ENCODE measurements at regions not wholly inside any gene's neighbourhood (a gene's known extent, or its start where the extent isn't known, plus 50 kb on each side); places are given as distances from the start of the nearest gene placed in this dataset.

DNA sequence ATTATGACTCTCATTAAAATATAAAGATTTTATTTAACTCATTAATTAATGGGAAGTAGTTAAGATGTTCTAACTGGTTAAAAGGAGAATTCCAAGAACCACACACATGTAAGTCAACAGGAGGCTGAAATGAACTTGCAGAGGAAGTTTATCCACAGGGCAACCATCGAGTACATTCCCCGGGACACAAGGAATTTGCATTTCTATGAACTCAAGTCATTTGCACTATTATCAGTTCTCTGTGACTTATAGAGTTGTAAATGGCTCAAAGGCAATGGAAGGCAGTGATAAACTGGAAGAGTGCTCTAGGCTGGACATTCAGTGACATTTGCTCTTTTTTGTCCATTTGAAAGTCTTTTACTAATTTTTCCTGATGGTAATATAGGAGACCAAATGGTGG, 97.4 kb downstream of the SNX5 start:
- Histone ChIP-seq H3K4me1 (ENCODE audit: control insufficient read depth in 1 of 2, insufficient read depth in 2 of 2, low read length in 2 of 2) (peaks cover 23 to 32% of the 10 kb centered on the region in 2 experiments), H3K9me2 (ENCODE audit: insufficient read depth) (no peaks in the 10 kb centered on the region), H3K27ac (ENCODE audit: low read depth, low read length) (no peak overlapping the region), H3K4me2 (ENCODE audit: low read length) (no peak overlapping the region), H3K4me3 (replicated peaks in 1 of 2; ENCODE audit: low read depth in 1 of 2, low read length in 2 of 2) (no peak overlapping the region), H3K9ac (ENCODE audit: low read length) (no peak overlapping the region), H3K36me3 (ENCODE audit: control insufficient read depth in 1 of 2, insufficient read depth in 2 of 2, low read length in 2 of 2) (no peaks in the 10 kb centered on the region), H3K9me3 (ENCODE audit: control insufficient read depth in 1 of 2, insufficient read depth in 1 of 2, low read depth in 1 of 2, low read length in 2 of 2) (no peaks in the 10 kb centered on the region), H4K20me1 (ENCODE audit: insufficient read depth) (no peaks in the 10 kb centered on the region), H2AFZ (ENCODE audit: low read depth, low read length, poor library complexity, severe bottlenecking) (no peak overlapping the region), H3K79me2 (ENCODE audit: insufficient read depth, low read length) (no peaks in the 10 kb centered on the region), H3K27me3 (ENCODE audit: insufficient read depth, low read length) (0 out of 2 replicates have a peak, but pooled peaks cover 11% of the 10 kb centered on the region)
- ChIA-PET RAD21 (ENCODE audit: low non-redundant PET in 1 of 2, low total read pairs in 2 of 2, uncharacterized antibody in 2 of 2, unreplicated experiment in 2 of 2) (no interaction called here), CTCF (no interaction called here), POLR2A (interaction anchor here (1.4 kb wide), 1 partner anchor 39 kb away, joined by 3 read pairs; no protein-coding TSS in a partner anchor)
- intact Hi-C loops (cut with micrococcal nuclease) = no loop called here
- DNase-seq (ENCODE audit: low read depth, low spot score) (no peak), ATAC-seq (no peak)
- no TSS peak for BruUV-seq (replicated peaks)
- TF ChIP-seq POLR2AphosphoS5 (IDR thresholded peaks at IDR 0.05; ENCODE audit: low read depth, low read length) = no peak
- no peak for TF ChIP-seq SP1 (IDR thresholded peaks at IDR 0.05; ENCODE audit: low read depth)
- TF ChIP-seq POLR2A (IDR thresholded peaks at IDR 0.05; ENCODE audit: borderline replicate concordance, extremely low read depth, insufficient read depth, insufficient read length) = no peak
- TF ChIP-seq ZNF274 (IDR thresholded peaks at IDR 0.05; ENCODE audit: low read depth, low read length) = no peak
- TF ChIP-seq EGR1 (IDR thresholded peaks at IDR 0.05; ENCODE audit: low read depth) = no peak
- no peak for TF ChIP-seq CBX3 (IDR thresholded peaks at IDR 0.05; ENCODE audit: low read depth)
- TF ChIP-seq, protein P1, sequence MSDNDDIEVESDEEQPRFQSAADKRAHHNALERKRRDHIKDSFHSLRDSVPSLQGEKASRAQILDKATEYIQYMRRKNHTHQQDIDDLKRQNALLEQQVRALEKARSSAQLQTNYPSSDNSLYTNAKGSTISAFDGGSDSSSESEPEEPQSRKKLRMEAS (IDR thresholded peaks at IDR 0.05) = no peak
- TF ChIP-seq, protein P2, sequence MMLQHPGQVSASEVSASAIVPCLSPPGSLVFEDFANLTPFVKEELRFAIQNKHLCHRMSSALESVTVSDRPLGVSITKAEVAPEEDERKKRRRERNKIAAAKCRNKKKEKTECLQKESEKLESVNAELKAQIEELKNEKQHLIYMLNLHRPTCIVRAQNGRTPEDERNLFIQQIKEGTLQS (IDR thresholded peaks at IDR 0.05) = no peak
- TF ChIP-seq, protein P3, sequence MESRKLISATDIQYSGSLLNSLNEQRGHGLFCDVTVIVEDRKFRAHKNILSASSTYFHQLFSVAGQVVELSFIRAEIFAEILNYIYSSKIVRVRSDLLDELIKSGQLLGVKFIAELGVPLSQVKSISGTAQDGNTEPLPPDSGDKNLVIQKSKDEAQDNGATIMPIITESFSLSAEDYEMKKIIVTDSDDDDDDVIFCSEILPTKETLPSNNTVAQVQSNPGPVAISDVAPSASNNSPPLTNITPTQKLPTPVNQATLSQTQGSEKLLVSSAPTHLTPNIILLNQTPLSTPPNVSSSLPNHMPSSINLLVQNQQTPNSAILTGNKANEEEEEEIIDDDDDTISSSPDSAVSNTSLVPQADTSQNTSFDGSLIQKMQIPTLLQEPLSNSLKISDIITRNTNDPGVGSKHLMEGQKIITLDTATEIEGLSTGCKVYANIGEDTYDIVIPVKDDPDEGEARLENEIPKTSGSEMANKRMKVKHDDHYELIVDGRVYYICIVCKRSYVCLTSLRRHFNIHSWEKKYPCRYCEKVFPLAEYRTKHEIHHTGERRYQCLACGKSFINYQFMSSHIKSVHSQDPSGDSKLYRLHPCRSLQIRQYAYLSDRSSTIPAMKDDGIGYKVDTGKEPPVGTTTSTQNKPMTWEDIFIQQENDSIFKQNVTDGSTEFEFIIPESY (IDR thresholded peaks at IDR 0.05; ENCODE audit: extremely low read depth, insufficient replicate concordance, low read length) = no peak
- no peak for TF ChIP-seq SRF (IDR thresholded peaks at IDR 0.05; ENCODE audit: low read depth)

All from HCT116 (cell line).